Esophagus muscularis mucosa (tissue), 4 donors: ENCODE measurements at regions not wholly inside any gene's neighbourhood (a gene's known extent, or its start where the extent isn't known, plus 50 kb on each side); places are given as distances from the start of the nearest gene placed in this dataset.

Experiments
- EP300 ChIP-seq: sonication (generic); formaldehyde crosslinking; IDR thresholded peaks from one replicate; pipeline ENCODE4 v1.6.1; 2017; ENCODE audit warnings: antibody characterized with exemption
- POLR2A ChIP-seq: fragments of 450-650 bp; IDR thresholded peaks from one replicate; pipeline ENCODE4 v1.6.1; 2017; ENCODE audit warnings: antibody characterized with exemption, moderate library complexity, mild to moderate bottlenecking, low read depth
- POLR2AphosphoS5 ChIP-seq, 2 donors: sonication (generic); formaldehyde crosslinking; IDR thresholded peaks; one replicate each; pipeline ENCODE4 v1.6.1; 2017; ENCODE audit warnings: antibody characterized with exemption in 2 of 2
- TF ChIP-seq, protein P1 (sequence below), 3 experiments: fragments of 200-600 bp in 2 of 3; fragments of 450-650 bp in 1 of 3; sonication (generic) in 2 of 3; IDR thresholded peaks; one replicate each; pipeline ENCODE4 v1.5.1; 2017 to 2019; ENCODE audit warnings: antibody characterized with exemption in 3 of 3, mild to moderate bottlenecking in 2 of 3, moderate library complexity in 1 of 3

DNA sequence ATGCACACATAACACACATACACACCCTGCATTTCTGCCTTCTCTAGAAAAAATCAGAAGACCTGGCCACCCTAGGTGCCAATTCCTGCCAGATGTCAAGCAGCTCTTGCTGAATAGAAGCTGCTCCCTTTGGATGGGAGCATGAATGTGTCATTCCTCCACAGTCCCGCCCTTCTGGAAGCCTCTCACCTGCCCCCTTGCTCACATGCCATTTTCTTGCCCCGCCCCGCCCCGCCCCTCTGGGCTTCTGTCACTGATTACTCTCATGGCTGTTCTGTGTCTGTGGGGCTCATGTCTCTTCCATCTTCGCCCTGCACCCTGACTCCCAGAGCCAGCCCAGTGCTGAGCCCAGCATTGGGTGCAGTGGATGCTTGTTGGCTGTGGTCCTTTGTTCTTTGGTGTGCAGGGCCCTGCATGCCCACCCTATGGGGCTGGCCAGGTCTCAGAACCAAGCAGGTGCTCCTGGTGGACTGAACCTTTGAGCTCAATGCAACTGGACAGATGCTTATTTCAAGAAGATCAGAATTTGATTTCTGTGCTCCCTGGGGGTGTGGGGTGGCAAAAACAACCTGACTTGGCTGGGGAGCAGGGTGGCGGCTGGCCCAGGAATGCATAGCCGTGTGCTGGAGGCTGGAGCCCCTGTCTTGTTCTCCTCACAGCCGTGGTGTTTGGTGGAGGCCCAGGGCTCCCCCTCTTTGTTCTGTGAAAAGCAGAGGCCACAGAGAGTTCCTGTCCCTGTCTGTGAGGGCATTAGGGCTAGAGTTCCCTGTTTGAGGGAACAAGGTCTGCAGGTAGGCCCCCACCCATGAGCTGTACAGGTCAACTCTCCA is 140.6 kb upstream of the GLI2 start:
- TF ChIP-seq, protein P1, sequence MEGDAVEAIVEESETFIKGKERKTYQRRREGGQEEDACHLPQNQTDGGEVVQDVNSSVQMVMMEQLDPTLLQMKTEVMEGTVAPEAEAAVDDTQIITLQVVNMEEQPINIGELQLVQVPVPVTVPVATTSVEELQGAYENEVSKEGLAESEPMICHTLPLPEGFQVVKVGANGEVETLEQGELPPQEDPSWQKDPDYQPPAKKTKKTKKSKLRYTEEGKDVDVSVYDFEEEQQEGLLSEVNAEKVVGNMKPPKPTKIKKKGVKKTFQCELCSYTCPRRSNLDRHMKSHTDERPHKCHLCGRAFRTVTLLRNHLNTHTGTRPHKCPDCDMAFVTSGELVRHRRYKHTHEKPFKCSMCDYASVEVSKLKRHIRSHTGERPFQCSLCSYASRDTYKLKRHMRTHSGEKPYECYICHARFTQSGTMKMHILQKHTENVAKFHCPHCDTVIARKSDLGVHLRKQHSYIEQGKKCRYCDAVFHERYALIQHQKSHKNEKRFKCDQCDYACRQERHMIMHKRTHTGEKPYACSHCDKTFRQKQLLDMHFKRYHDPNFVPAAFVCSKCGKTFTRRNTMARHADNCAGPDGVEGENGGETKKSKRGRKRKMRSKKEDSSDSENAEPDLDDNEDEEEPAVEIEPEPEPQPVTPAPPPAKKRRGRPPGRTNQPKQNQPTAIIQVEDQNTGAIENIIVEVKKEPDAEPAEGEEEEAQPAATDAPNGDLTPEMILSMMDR (IDR thresholded peaks at IDR 0.05) = no peak
- TF ChIP-seq POLR2AphosphoS5 (IDR thresholded peaks at IDR 0.05) (no peak), POLR2A (no peak), EP300 (no peak)
